ENCODE measurements at regions not wholly inside any gene's neighbourhood (a gene's known extent, or its start where the extent isn't known, plus 50 kb on each side); places are given as distances from the start of the nearest gene placed in this dataset.
"Not testable (repeated sequence)": the region's sequence is repeated elsewhere in the genome, so short reads cannot be mapped to it uniquely, and the experiment has no call there.

GRCh38 chr3:80705290-80705689, 937.5 kb upstream of the ROBO1 start:
- no peak for DNase-seq

GRCh38 chr3:80701349-80701748, 933.6 kb upstream of the ROBO1 start:
- no peak for DNase-seq

- DNase-seq, result no peak
Observed at GRCh38 chr3:80697291-80697690, 929.5 kb upstream of the ROBO1 start.

GRCh38 chr3:80696280-80696679, 928.5 kb upstream of the ROBO1 start:
- no peak for DNase-seq

- DNase-seq, result no peak
Observed at GRCh38 chr3:80688814-80689213, 921.0 kb upstream of the ROBO1 start.

GRCh38 chr3:80682951-80683350, 915.2 kb upstream of the ROBO1 start:
- no peak for DNase-seq

GRCh38 chr3:80682235-80682634, 914.4 kb upstream of the ROBO1 start:
- DNase-seq, result no peak

- no peak for DNase-seq
Observed at GRCh38 chr3:80677796-80678195, 910.0 kb upstream of the ROBO1 start.

GRCh38 chr3:80676866-80677265, 909.1 kb upstream of the ROBO1 start:
- DNase-seq, result no peak

- DNase-seq, result no peak
Observed at GRCh38 chr3:80676261-80676660, 908.5 kb upstream of the ROBO1 start.

- DNase-seq, result no peak
Observed at GRCh38 chr3:80675790-80676189, 908.0 kb upstream of the ROBO1 start.

- no peak for DNase-seq
Observed at GRCh38 chr3:80668600-80669294, 900.9 kb upstream of the ROBO1 start.

GRCh38 chr3:80668100-80668499, 900.3 kb upstream of the ROBO1 start:
- DNase-seq, result no peak

GRCh38 chr3:80663426-80663825, 895.6 kb upstream of the ROBO1 start:
- no peak for DNase-seq

- no peak for DNase-seq
Observed at GRCh38 chr3:80655216-80655615, 887.4 kb upstream of the ROBO1 start.

GRCh38 chr3:80649170-80649569, 881.4 kb upstream of the ROBO1 start:
- DNase-seq, result no peak

GRCh38 chr3:80643421-80643820, 875.6 kb upstream of the ROBO1 start:
- no peak for DNase-seq

GRCh38 chr3:80618295-80619256, 850.8 kb upstream of the ROBO1 start:
- DNase-seq, result no peak

- DNase-seq, result no peak
Observed at GRCh38 chr3:80612366-80612765, 844.6 kb upstream of the ROBO1 start.

- not testable (repeated sequence) for DNase-seq
Observed at GRCh38 chr3:80608072-80608471, 840.3 kb upstream of the ROBO1 start.

- DNase-seq, result no peak
Observed at GRCh38 chr3:80606073-80606472, 838.3 kb upstream of the ROBO1 start.

- no peak for DNase-seq
Observed at GRCh38 chr3:80601479-80601878, 833.7 kb upstream of the ROBO1 start.

GRCh38 chr3:80592792-80593191, 825.0 kb upstream of the ROBO1 start:
- DNase-seq, result no peak

GRCh38 chr3:80586338-80586737, 818.5 kb upstream of the ROBO1 start:
- no peak for DNase-seq

Data from NCI-H187 treated with DMSO at 0.1 percent for 48 hours (cell line).